ENCODE measurements at regions not wholly inside any gene's neighbourhood (a gene's known extent, or its start where the extent isn't known, plus 50 kb on each side); places are given as distances from the start of the nearest gene placed in this dataset.

GRCh38 chr7:156217803-156218202 is 405.5 kb upstream of the SHH start:
- Histone ChIP-seq H3K4me1 (ENCODE audit: control insufficient read depth in 2 of 2, insufficient read depth in 2 of 2, low read length in 2 of 2) (no peaks in the 10 kb centered on the region), H3K27ac (ENCODE audit: low read length in 2 of 2) (no peak overlapping the region), H3K79me2 (ENCODE audit: control insufficient read depth, insufficient read depth, low read length) (no peaks in the 10 kb centered on the region), H2AFZ (ENCODE audit: insufficient read depth, low read depth, low read length, poor library complexity, severe bottlenecking) (no peak overlapping the region), H3K4me2 (replicated peaks; ENCODE audit: low read depth, low read length, poor library complexity, severe bottlenecking) (no peak overlapping the region), H3K9me3 (ENCODE audit: control extremely low read depth in 1 of 3, control insufficient read depth in 2 of 3, insufficient read depth in 1 of 3, low read length in 2 of 3) (peaks cover 0 to 9% (median 0%) of the 10 kb centered on the region in 3 donors), H3K36me3 (replicated peaks in 1 of 2; ENCODE audit: control extremely low read depth in 1 of 2, control insufficient read depth in 1 of 2, extremely low read depth in 1 of 2, insufficient read depth in 2 of 2, low read length in 1 of 2) (no peaks in the 10 kb centered on the region), H3K27me3 (replicated peaks in 1 of 4; ENCODE audit: control extremely low read depth in 1 of 4, control insufficient read depth in 3 of 4, insufficient read depth in 4 of 4, low read length in 3 of 4) (no peaks in the 10 kb centered on the region), H3K4me3 (ENCODE audit: control extremely low read depth in 1 of 5, extremely low read depth in 1 of 5, insufficient read depth in 1 of 5, low read depth in 2 of 5, low read length in 4 of 5) (no peak overlapping the region), H3K9ac (ENCODE audit: low read length) (no peak overlapping the region), H4K20me1 (ENCODE audit: control insufficient read depth, insufficient read depth, low read length, poor library complexity, severe bottlenecking) (no peaks in the 10 kb centered on the region)
- TF ChIP-seq CTCF (IDR thresholded peaks at IDR 0.05) (no peak), EZH2 (IDR thresholded peaks at IDR 0.05; ENCODE audit: borderline replicate concordance, insufficient read depth, low read depth, low read length, poor library complexity, severe bottlenecking) (no peak)
- intact Hi-C loops (cut with micrococcal nuclease), result no loop called here
- no peaks in the 10 kb centered on the region for H3K9me3 Mint-ChIP-seq (ENCODE audit: insufficient read depth)
- no peaks in the 10 kb centered on the region for H3K4me1 Mint-ChIP-seq
- no peak overlapping the region for H3K27ac Mint-ChIP-seq
- WGBS (ENCODE audit: insufficient coverage), result 83% methylated on average over 2 of the region's 6 CpGs
- DNase-seq (no peak), ATAC-seq (ENCODE audit: low read depth) (no peak)
- POLR2A ChIA-PET, result no interaction called here
- H3K27me3 Mint-ChIP-seq, result peaks cover 3% of the 10 kb centered on the region
- no peak overlapping the region for H3K4me3 Mint-ChIP-seq
- CTCF ChIA-PET, result no interaction called here

GRCh38 chr7:156209087-156209486 is 396.8 kb upstream of the SHH start:
- Mint-ChIP-seq H3K4me1 (no peaks in the 10 kb centered on the region), H3K27me3 (no peaks in the 10 kb centered on the region), H3K9me3 (ENCODE audit: insufficient read depth) (no peaks in the 10 kb centered on the region), H3K27ac (no peak overlapping the region), H3K4me3 (no peak overlapping the region)
- Histone ChIP-seq H3K9me3 (ENCODE audit: control extremely low read depth in 1 of 3, control insufficient read depth in 2 of 3, insufficient read depth in 1 of 3, low read length in 2 of 3) (peaks cover 0 to 3% (median 0%) of the 10 kb centered on the region in 3 donors), H3K9ac (ENCODE audit: low read length) (no peak overlapping the region), H4K20me1 (ENCODE audit: control insufficient read depth, insufficient read depth, low read length, poor library complexity, severe bottlenecking) (no peaks in the 10 kb centered on the region), H3K36me3 (replicated peaks in 1 of 2; ENCODE audit: control extremely low read depth in 1 of 2, control insufficient read depth in 1 of 2, extremely low read depth in 1 of 2, insufficient read depth in 2 of 2, low read length in 1 of 2) (no peaks in the 10 kb centered on the region), H3K27ac (ENCODE audit: low read length in 2 of 2) (no peak overlapping the region), H3K27me3 (replicated peaks in 1 of 4; ENCODE audit: control extremely low read depth in 1 of 4, control insufficient read depth in 3 of 4, insufficient read depth in 4 of 4, low read length in 3 of 4) (no peaks in the 10 kb centered on the region), H3K79me2 (ENCODE audit: control insufficient read depth, insufficient read depth, low read length) (no peaks in the 10 kb centered on the region), H3K4me2 (replicated peaks; ENCODE audit: low read depth, low read length, poor library complexity, severe bottlenecking) (no peak overlapping the region), H3K4me3 (ENCODE audit: control extremely low read depth in 1 of 5, extremely low read depth in 1 of 5, insufficient read depth in 1 of 5, low read depth in 2 of 5, low read length in 4 of 5) (no peak overlapping the region), H2AFZ (ENCODE audit: insufficient read depth, low read depth, low read length, poor library complexity, severe bottlenecking) (no peak overlapping the region), H3K4me1 (ENCODE audit: control insufficient read depth in 2 of 2, insufficient read depth in 2 of 2, low read length in 2 of 2) (no peaks in the 10 kb centered on the region)
- no peak for TF ChIP-seq CTCF (IDR thresholded peaks at IDR 0.05)
- no peak for TF ChIP-seq EZH2 (IDR thresholded peaks at IDR 0.05; ENCODE audit: borderline replicate concordance, insufficient read depth, low read depth, low read length, poor library complexity, severe bottlenecking)
- ATAC-seq (ENCODE audit: low read depth), result no peak
- CTCF ChIA-PET, result no interaction called here
- POLR2A ChIA-PET, result no interaction called here
- DNase-seq, result no peak
- WGBS (ENCODE audit: insufficient coverage), result 39% methylated on average over 5 of the region's 7 CpGs
- intact Hi-C loops (cut with micrococcal nuclease), result no loop called here

Measured in B cell (primary cell).